RWPE2 (cell line): ENCODE measurements at regions not wholly inside any gene's neighbourhood (a gene's known extent, or its start where the extent isn't known, plus 50 kb on each side); places are given as distances from the start of the nearest gene placed in this dataset.

ENCODE experiments used
- ATAC-seq: fragments of 200-7000 bp; cut with Tn5 transposase; 3 replicates; pipeline ENCODE4 v1.9.1; 2021; ENCODE audit warnings: low read depth
- DNase-seq: peaks from one replicate; pipeline ENCODE4 v3.0.0-alpha.2; 2020; ENCODE audit warnings: low spot score
- H3K27ac ChIP-seq: fragments of 450-650 bp; 2 replicates; pipeline ENCODE4 v1.5.1; 2017; ENCODE audit warnings: mild to moderate bottlenecking; ENCODE audit not compliant: poor library complexity, severe bottlenecking
- H3K27me3 ChIP-seq: fragments of 250-450 bp; sonication (Bioruptor Pico); 2 replicates; pipeline ENCODE4 v1.5.1; 2021; ENCODE audit warnings: mild to moderate bottlenecking, moderate library complexity; ENCODE audit not compliant: insufficient read depth, poor library complexity, severe bottlenecking
- H3K36me3 ChIP-seq: fragments of 250-450 bp; sonication (Bioruptor Pico); 2 replicates; pipeline ENCODE4 v1.5.1; 2020; ENCODE audit warnings: low read depth, mild to moderate bottlenecking, moderate library complexity
- H3K4me1 ChIP-seq: fragments of 250-450 bp; sonication (Bioruptor Pico); 2 replicates; pipeline ENCODE4 v1.5.1; 2021; ENCODE audit warnings: mild to moderate bottlenecking, moderate library complexity; ENCODE audit not compliant: insufficient read depth, poor library complexity, severe bottlenecking
- H3K4me3 ChIP-seq: fragments of 250-450 bp; sonication (Bioruptor Pico); 2 replicates; pipeline ENCODE4 v1.5.1; 2021; ENCODE audit warnings: mild to moderate bottlenecking, moderate library complexity; ENCODE audit not compliant: severe bottlenecking
- H3K9me3 ChIP-seq: fragments of 250-450 bp; sonication (Bioruptor Pico); 2 replicates; pipeline ENCODE4 v1.5.1; 2021; ENCODE audit warnings: mild to moderate bottlenecking, moderate library complexity; ENCODE audit not compliant: severe bottlenecking
- TF ChIP-seq, protein P1 (sequence below): fragments of 450-650 bp; IDR thresholded peaks from one replicate; pipeline ENCODE4 v1.5.1; 2017; ENCODE audit warnings: mild to moderate bottlenecking, moderate library complexity; ENCODE audit not compliant: poor library complexity, severe bottlenecking

DNA sequence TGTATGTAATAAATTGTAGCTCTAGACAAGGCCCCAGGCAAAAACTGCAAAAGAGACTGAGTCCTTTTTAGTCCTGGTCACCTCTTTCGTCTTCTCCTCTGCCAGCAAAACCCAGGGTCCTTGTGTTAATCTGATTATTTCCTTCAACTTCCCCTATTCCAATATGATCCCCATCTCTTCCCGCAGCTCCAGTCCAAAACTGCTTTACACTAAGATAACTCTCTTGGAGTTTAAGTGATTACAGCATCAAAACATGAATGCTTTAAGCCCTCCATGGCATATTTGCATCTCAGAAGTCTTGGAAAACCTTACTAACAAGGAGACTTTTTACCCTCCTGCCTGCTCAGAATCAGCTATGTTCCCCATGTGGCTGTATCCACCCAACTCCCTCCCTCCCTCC, 59.3 kb downstream of the MAGEA1 start:
- Histone ChIP-seq H3K36me3 (no peaks in the 10 kb centered on the region), H3K4me3 (no peak overlapping the region), H3K4me1 (no peaks in the 10 kb centered on the region), H3K9me3 (no peaks in the 10 kb centered on the region), H3K27me3 (no peaks in the 10 kb centered on the region), H3K27ac (no peak overlapping the region)
- DNase-seq (no peak), ATAC-seq (no peak)
- TF ChIP-seq, protein P1, sequence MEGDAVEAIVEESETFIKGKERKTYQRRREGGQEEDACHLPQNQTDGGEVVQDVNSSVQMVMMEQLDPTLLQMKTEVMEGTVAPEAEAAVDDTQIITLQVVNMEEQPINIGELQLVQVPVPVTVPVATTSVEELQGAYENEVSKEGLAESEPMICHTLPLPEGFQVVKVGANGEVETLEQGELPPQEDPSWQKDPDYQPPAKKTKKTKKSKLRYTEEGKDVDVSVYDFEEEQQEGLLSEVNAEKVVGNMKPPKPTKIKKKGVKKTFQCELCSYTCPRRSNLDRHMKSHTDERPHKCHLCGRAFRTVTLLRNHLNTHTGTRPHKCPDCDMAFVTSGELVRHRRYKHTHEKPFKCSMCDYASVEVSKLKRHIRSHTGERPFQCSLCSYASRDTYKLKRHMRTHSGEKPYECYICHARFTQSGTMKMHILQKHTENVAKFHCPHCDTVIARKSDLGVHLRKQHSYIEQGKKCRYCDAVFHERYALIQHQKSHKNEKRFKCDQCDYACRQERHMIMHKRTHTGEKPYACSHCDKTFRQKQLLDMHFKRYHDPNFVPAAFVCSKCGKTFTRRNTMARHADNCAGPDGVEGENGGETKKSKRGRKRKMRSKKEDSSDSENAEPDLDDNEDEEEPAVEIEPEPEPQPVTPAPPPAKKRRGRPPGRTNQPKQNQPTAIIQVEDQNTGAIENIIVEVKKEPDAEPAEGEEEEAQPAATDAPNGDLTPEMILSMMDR = no peak
